NCI-H2196 (cell line): ENCODE measurements at regions not wholly inside any gene's neighbourhood (a gene's known extent, or its start where the extent isn't known, plus 50 kb on each side); places are given as distances from the start of the nearest gene placed in this dataset.
A peak's percentile ranks its signal among the peaks of the same experiment; 100 is the strongest.
"Not testable (repeated sequence)": the region's sequence is repeated elsewhere in the genome, so short reads cannot be mapped to it uniquely, and the experiment has no call there.

Source experiments
- DNase-seq: peaks from one replicate; lab custom pipeline; 2025; ENCODE audit not compliant: unreplicated experiment; lab: John Stamatoyannopoulos, UW

GRCh38 chr2:122683018-122683417 lies 927.6 kb downstream of the TSN start:
- DNase-seq, result no peak

GRCh38 chr2:122692400-122693083 lies 937.1 kb downstream of the TSN start:
- peak; percentile 62 for DNase-seq

- DNase-seq, result no peak
These were observed 942.0 kb downstream of the TSN start for GRCh38 chr2:122697415-122697814.

GRCh38 chr2:122703676-122704075 lies 948.2 kb downstream of the TSN start:
- DNase-seq, result no peak

GRCh38 chr2:122704109-122704563 lies 948.7 kb downstream of the TSN start:
- no peak for DNase-seq

- DNase-seq, result no peak
These were observed 950.3 kb downstream of the TSN start for GRCh38 chr2:122705746-122706145.

GRCh38 chr2:122706757-122707223 lies 951.3 kb downstream of the TSN start:
- DNase-seq, result no peak

GRCh38 chr2:122707224-122707824 lies 951.9 kb downstream of the TSN start:
- no peak for DNase-seq

GRCh38 chr2:122710049-122710448 lies 954.6 kb downstream of the TSN start:
- no peak for DNase-seq

- no peak for DNase-seq
These were observed 958.3 kb downstream of the TSN start for GRCh38 chr2:122713800-122714199.

- not testable (repeated sequence) for DNase-seq
These were observed 965.4 kb downstream of the TSN start for GRCh38 chr2:122720822-122721221.

GRCh38 chr2:122734766-122735424 lies 979.4 kb downstream of the TSN start:
- DNase-seq, result no peak

GRCh38 chr2:122736279-122736678 lies 980.8 kb downstream of the TSN start:
- DNase-seq, result peak; percentile 47

GRCh38 chr2:122737429-122738077 lies 982.1 kb downstream of the TSN start:
- DNase-seq, result no peak

- DNase-seq, result no peak
These were observed 984.5 kb downstream of the TSN start for GRCh38 chr2:122739732-122740593.

GRCh38 chr2:122740594-122740948 lies 985.1 kb downstream of the TSN start:
- no peak for DNase-seq

GRCh38 chr2:122741403-122741802 lies 986.0 kb downstream of the TSN start:
- DNase-seq, result no peak

GRCh38 chr2:122743021-122743675 lies 987.7 kb downstream of the TSN start:
- no peak for DNase-seq

- DNase-seq, result no peak
These were observed 990.2 kb downstream of the TSN start for GRCh38 chr2:122745603-122746002.

GRCh38 chr2:122747670-122748069 lies 992.2 kb downstream of the TSN start:
- no peak for DNase-seq
